ENCODE measurements at regions not wholly inside any gene's neighbourhood (a gene's known extent, or its start where the extent isn't known, plus 50 kb on each side); places are given as distances from the start of the nearest gene placed in this dataset.

DNA sequence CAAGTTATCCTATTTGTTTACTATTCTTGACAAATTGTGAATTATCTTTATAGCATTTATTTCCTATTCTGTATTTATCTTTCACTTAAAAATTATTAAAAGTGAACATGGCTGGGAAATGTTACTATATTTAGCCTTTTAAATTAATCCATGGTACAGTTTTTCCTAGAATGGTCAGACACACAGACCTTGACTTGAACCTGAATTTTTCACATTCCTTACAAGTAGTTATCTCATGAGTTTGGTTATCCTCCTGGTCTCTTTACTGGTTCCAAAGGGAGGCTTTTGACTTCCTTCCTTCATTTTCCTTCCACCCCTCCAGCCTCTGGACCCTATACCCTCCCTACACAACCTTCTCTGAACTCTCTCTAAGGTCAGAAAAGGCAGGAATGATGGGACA lies 280.6 kb downstream of the SATB1 start:
- ATAC-seq (ENCODE audit: poor library complexity) (no peak), DNase-seq (no peak)
- Histone ChIP-seq H3K4me1 (ENCODE audit: insufficient read depth, low read length) (no peaks in the 10 kb centered on the region), H3K4me3 (ENCODE audit: low read length) (no peak overlapping the region), H3K27ac (ENCODE audit: low read depth in 1 of 2, low read length in 2 of 2) (no peak overlapping the region), H3K9me3 (ENCODE audit: control insufficient read depth in 1 of 2, insufficient read depth in 1 of 2, low read length in 2 of 2) (no peaks in the 10 kb centered on the region), H3K36me3 (ENCODE audit: insufficient read depth, low read length) (no peaks in the 10 kb centered on the region), H3K27me3 (ENCODE audit: control insufficient read depth in 1 of 2, insufficient read depth in 2 of 2, low read length in 2 of 2) (no peaks in the 10 kb centered on the region)
- H3K4me1 Mint-ChIP-seq (ENCODE audit: low read depth): no peaks in the 10 kb centered on the region
- H3K9me3 Mint-ChIP-seq: no peaks in the 10 kb centered on the region
- H3K27me3 Mint-ChIP-seq: no peaks in the 10 kb centered on the region
- intact Hi-C loops (cut with DNase I, micrococcal nuclease): no loop called here
- POLR2A ChIA-PET: no interaction called here
- TF ChIP-seq, protein P1, sequence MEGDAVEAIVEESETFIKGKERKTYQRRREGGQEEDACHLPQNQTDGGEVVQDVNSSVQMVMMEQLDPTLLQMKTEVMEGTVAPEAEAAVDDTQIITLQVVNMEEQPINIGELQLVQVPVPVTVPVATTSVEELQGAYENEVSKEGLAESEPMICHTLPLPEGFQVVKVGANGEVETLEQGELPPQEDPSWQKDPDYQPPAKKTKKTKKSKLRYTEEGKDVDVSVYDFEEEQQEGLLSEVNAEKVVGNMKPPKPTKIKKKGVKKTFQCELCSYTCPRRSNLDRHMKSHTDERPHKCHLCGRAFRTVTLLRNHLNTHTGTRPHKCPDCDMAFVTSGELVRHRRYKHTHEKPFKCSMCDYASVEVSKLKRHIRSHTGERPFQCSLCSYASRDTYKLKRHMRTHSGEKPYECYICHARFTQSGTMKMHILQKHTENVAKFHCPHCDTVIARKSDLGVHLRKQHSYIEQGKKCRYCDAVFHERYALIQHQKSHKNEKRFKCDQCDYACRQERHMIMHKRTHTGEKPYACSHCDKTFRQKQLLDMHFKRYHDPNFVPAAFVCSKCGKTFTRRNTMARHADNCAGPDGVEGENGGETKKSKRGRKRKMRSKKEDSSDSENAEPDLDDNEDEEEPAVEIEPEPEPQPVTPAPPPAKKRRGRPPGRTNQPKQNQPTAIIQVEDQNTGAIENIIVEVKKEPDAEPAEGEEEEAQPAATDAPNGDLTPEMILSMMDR (IDR thresholded peaks at IDR 0.05): no peak
- H3K4me3 Mint-ChIP-seq: no peak overlapping the region
- H3K27ac Mint-ChIP-seq: no peak overlapping the region
- CTCF ChIA-PET: interaction anchor here (0.6 kb wide), 1 partner anchor 192 kb away, joined by 4 read pairs; no protein-coding TSS in a partner anchor
- H3K36me3 Mint-ChIP-seq (ENCODE audit: low read depth): no peaks in the 10 kb centered on the region

DNA sequence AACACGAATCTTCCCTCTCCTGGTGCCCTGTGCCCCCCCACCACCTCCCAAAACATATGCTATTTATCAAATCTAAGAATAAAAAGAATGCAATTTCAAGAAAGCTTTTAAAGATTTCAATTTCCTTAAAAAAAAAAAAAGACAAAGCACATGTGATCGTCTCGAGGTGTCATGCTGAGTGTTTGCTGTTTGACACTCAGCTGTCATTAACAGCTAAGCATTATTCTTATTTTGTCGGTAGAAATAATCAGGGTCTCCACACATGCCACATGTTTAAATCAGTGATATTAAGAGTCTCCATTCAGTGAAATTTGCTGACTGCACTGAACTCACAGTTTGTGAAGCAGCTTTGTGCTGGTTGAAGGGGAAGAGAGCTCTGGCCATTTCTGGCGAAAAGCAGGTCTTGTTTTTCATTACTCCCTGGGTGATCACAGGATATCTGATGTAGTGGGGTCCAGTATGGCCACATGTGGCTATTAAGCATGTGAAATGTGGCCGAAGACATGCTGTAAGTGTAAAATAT lies 281.8 kb downstream of the SATB1 start:
- CTCF ChIA-PET: interaction anchor here (1.5 kb wide), 1 partner anchor 14 kb away, joined by 4 read pairs; no protein-coding TSS in a partner anchor

GRCh38 chr3:18137958-18138357 lies 287.2 kb downstream of the SATB1 start:
- POLR2A ChIA-PET: no interaction called here
- no peaks in the 10 kb centered on the region for H3K4me1 ChIP-seq (ENCODE audit: insufficient read depth, low read length)

More for the DNA sequence above, 281.8 kb downstream of the SATB1 start:
- Histone ChIP-seq H3K4me1 (ENCODE audit: insufficient read depth, low read length) (no peaks in the 10 kb centered on the region), H3K27me3 (ENCODE audit: control insufficient read depth in 1 of 2, insufficient read depth in 2 of 2, low read length in 2 of 2) (no peaks in the 10 kb centered on the region), H3K9me3 (ENCODE audit: control insufficient read depth in 1 of 2, insufficient read depth in 1 of 2, low read length in 2 of 2) (no peaks in the 10 kb centered on the region), H3K4me3 (ENCODE audit: low read length) (no peak overlapping the region), H3K36me3 (ENCODE audit: insufficient read depth, low read length) (no peaks in the 10 kb centered on the region), H3K27ac (ENCODE audit: low read depth in 1 of 2, low read length in 2 of 2) (no peak overlapping the region)
- Mint-ChIP-seq H3K4me1 (ENCODE audit: low read depth) (no peaks in the 10 kb centered on the region), H3K36me3 (ENCODE audit: low read depth) (no peaks in the 10 kb centered on the region), H3K4me3 (no peak overlapping the region), H3K27me3 (no peaks in the 10 kb centered on the region), H3K27ac (no peak overlapping the region), H3K9me3 (no peaks in the 10 kb centered on the region)
- POLR2A ChIA-PET: no interaction called here
- TF ChIP-seq, protein P1 (IDR thresholded peaks at IDR 0.05): no peak
- ATAC-seq (ENCODE audit: poor library complexity): no peak
- DNase-seq: no peak
- intact Hi-C loops (cut with DNase I, micrococcal nuclease): no loop called here

More at GRCh38 chr3:18137958-18138357, 287.2 kb downstream of the SATB1 start:
- Mint-ChIP-seq H3K4me3 (no peak overlapping the region), H3K36me3 (ENCODE audit: low read depth) (no peaks in the 10 kb centered on the region), H3K4me1 (ENCODE audit: low read depth) (no peaks in the 10 kb centered on the region), H3K27me3 (no peaks in the 10 kb centered on the region), H3K27ac (no peak overlapping the region), H3K9me3 (no peaks in the 10 kb centered on the region)
- intact Hi-C loops (cut with DNase I, micrococcal nuclease): no loop called here
- DNase-seq (no peak), ATAC-seq (ENCODE audit: poor library complexity) (no peak)
- CTCF ChIA-PET: no interaction called here
- TF ChIP-seq, protein P1 (IDR thresholded peaks at IDR 0.05): no peak
- no peak overlapping the region for H3K27ac ChIP-seq (ENCODE audit: low read depth in 1 of 2, low read length in 2 of 2)
- no peaks in the 10 kb centered on the region for H3K9me3 ChIP-seq (ENCODE audit: control insufficient read depth in 1 of 2, insufficient read depth in 1 of 2, low read length in 2 of 2)
- H3K4me3 ChIP-seq (ENCODE audit: low read length): no peak overlapping the region
- H3K36me3 ChIP-seq (ENCODE audit: insufficient read depth, low read length): no peaks in the 10 kb centered on the region
- H3K27me3 ChIP-seq (ENCODE audit: control insufficient read depth in 1 of 2, insufficient read depth in 2 of 2, low read length in 2 of 2): no peaks in the 10 kb centered on the region
